T-helper 2 cell treated with Interferon-gamma antibody and Interleukin-4, amounts not matched to agents 5 μg/mL and 100 μg/mL, for 36 hours (primary cell): ENCODE measurements at regions not wholly inside any gene's neighbourhood (a gene's known extent, or its start where the extent isn't known, plus 50 kb on each side); places are given as distances from the start of the nearest gene placed in this dataset.

Experiments
- DNase-seq: peaks from one replicate; pipeline ENCODE4 v3.0.0; 2021; ENCODE audit warnings: low spot score
- H3K27ac Mint-ChIP-seq: one replicate; pipeline ENCODE4 v1.8.0; 2021; ENCODE audit warnings: mild to moderate bottlenecking, mixed read lengths
- H3K27me3 Mint-ChIP-seq: one replicate; pipeline ENCODE4 v1.8.0; 2021; ENCODE audit warnings: low read depth, mixed read lengths
- H3K36me3 Mint-ChIP-seq: one replicate; pipeline ENCODE4 v1.8.0; 2021; ENCODE audit warnings: low read depth, mixed read lengths
- H3K4me1 Mint-ChIP-seq: one replicate; pipeline ENCODE4 v1.8.0; 2021; ENCODE audit warnings: low read depth, mixed read lengths
- H3K4me3 Mint-ChIP-seq: one replicate; pipeline ENCODE4 v1.8.0; 2022; ENCODE audit warnings: mild to moderate bottlenecking, moderate library complexity, mixed read lengths
- H3K9me3 Mint-ChIP-seq: one replicate; pipeline ENCODE4 v1.8.0; 2021; ENCODE audit warnings: mixed read lengths

DNA sequence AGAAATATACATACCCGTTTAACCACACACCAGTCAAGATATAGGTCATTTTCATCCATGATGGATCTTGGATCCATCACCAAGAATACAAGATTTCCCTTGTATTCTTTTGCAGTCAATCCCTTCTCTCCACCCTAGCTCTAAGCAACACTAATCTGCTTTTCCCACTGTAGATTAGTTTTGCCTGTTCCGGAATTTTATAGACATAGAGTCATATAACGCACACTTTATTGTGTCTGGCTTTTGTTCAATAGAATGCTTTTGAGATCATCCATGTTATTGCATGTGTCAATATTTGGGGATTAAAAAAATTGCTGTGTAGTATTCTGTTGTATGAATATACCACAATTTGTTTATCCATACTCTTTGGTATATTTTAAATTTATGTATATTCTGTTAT, 235.6 kb upstream of the BCOR start:
- Mint-ChIP-seq H3K9me3 (no peaks in the 10 kb centered on the region), H3K27ac (no peak overlapping the region), H3K4me3 (no peak overlapping the region), H3K36me3 (no peaks in the 10 kb centered on the region), H3K27me3 (no peaks in the 10 kb centered on the region), H3K4me1 (peaks cover 5% of the 10 kb centered on the region)
- DNase-seq = no peak

DNA sequence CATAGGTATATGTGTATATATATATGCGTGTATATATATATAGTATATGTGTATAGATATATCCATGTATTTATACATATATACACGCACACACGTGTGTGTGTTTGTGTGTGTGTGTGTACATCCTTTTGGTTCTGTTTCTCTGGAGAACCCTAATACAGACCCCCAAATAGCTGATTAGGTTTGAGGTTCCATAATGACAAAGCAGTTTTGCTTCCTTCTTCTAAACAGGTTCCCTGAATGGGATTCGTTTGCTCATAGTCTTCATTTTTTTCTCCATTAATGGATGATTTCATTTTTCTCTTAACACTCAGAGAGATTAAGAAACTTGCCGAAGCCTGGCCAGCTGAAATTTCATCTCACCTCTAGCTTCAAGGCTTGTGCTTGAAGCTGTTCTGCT, 234.0 kb upstream of the BCOR start:
- Mint-ChIP-seq H3K4me3 (no peak overlapping the region), H3K9me3 (no peaks in the 10 kb centered on the region), H3K36me3 (no peaks in the 10 kb centered on the region), H3K27ac (no peak overlapping the region), H3K27me3 (no peaks in the 10 kb centered on the region), H3K4me1 (peaks cover 5% of the 10 kb centered on the region)
- no peak for DNase-seq

DNA sequence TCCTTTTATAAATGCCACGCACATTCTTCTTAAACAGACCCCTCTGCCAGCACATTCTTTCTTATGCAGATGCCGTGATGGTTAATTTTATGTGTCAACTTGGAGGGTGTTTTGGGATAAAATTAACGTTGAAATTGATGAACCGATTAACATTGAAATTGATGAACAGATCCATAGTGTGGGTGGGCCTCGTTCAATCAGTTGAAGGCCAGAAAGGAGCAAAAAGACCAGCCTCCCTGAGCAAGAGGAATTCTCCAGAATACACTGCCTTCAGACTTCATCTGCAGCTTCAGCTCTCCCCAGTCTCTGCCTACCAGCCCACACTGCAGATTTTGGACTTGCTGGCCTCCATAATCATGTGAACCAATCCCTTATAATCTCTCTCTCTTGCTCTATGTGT, 233.6 kb upstream of the BCOR start:
- Mint-ChIP-seq H3K9me3 (no peaks in the 10 kb centered on the region), H3K4me3 (no peak overlapping the region), H3K27me3 (no peaks in the 10 kb centered on the region), H3K36me3 (no peaks in the 10 kb centered on the region), H3K4me1 (peaks cover 5% of the 10 kb centered on the region), H3K27ac (no peak overlapping the region)
- no peak for DNase-seq

DNA sequence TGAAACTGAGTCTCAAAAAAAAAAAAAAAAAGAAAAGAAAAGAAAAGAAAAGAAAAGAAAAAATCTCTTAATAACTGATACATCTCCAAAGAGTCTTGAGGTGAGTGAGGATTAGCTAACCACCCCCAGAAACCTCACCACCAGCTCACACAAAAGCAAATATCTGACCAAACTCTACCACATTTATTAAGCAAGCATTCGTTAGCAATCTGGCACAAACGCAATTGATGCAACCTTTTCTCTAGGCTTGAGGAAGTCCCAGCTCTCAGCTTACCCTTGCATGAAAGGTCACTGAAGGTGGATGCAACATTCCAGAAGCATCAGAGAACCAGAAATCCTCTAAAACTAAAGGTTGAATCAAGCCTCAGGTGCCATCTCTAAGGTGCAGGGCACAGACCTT, 231.9 kb upstream of the BCOR start:
- no peaks in the 10 kb centered on the region for H3K27me3 Mint-ChIP-seq
- no peak for DNase-seq
- H3K9me3 Mint-ChIP-seq = no peaks in the 10 kb centered on the region
- H3K4me1 Mint-ChIP-seq = peaks cover 5% of the 10 kb centered on the region
- no peak overlapping the region for H3K4me3 Mint-ChIP-seq
- H3K27ac Mint-ChIP-seq = no peak overlapping the region
- H3K36me3 Mint-ChIP-seq = no peaks in the 10 kb centered on the region

- H3K27me3 Mint-ChIP-seq = no peaks in the 10 kb centered on the region
- H3K9me3 Mint-ChIP-seq = no peaks in the 10 kb centered on the region
- no peak overlapping the region for H3K4me3 Mint-ChIP-seq
- H3K27ac Mint-ChIP-seq = no peak overlapping the region
- H3K36me3 Mint-ChIP-seq = no peaks in the 10 kb centered on the region
- no peaks in the 10 kb centered on the region for H3K4me1 Mint-ChIP-seq
- DNase-seq = no peak
These were observed 229.3 kb upstream of the BCOR start for GRCh38 chrX:40327085-40327484.

GRCh38 chrX:40326186-40326965, 228.6 kb upstream of the BCOR start:
- Mint-ChIP-seq H3K36me3 (no peaks in the 10 kb centered on the region), H3K4me3 (no peak overlapping the region), H3K9me3 (peaks cover 1% of the 10 kb centered on the region), H3K4me1 (no peaks in the 10 kb centered on the region), H3K27me3 (no peaks in the 10 kb centered on the region), H3K27ac (no peak overlapping the region)
- DNase-seq = no peak

DNA sequence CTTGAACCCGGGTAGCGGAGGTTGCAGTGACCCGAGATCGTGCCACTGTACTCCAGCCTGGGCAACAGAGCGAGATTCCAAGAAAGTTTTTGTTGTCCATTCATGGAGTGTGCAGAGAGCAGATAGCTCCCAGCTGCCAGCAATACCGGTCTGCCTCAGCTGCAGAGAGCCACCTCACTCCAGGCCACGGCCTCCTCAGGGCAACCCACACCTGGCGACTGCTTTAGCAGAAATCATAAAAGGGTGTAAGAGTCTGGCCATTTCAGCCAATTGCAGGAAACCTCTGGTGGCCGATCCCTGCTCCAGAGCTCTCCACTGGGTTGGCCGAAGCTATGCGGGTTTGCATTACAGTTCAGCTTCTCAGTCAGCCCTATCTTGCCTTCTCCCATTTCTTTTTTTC, 227.4 kb upstream of the BCOR start:
- no peak overlapping the region for H3K27ac Mint-ChIP-seq
- no peaks in the 10 kb centered on the region for H3K36me3 Mint-ChIP-seq
- no peak for DNase-seq
- H3K4me1 Mint-ChIP-seq = no peaks in the 10 kb centered on the region
- H3K27me3 Mint-ChIP-seq = peaks cover 7% of the 10 kb centered on the region
- H3K9me3 Mint-ChIP-seq = peaks cover 12% of the 10 kb centered on the region
- H3K4me3 Mint-ChIP-seq = no peak overlapping the region

DNA sequence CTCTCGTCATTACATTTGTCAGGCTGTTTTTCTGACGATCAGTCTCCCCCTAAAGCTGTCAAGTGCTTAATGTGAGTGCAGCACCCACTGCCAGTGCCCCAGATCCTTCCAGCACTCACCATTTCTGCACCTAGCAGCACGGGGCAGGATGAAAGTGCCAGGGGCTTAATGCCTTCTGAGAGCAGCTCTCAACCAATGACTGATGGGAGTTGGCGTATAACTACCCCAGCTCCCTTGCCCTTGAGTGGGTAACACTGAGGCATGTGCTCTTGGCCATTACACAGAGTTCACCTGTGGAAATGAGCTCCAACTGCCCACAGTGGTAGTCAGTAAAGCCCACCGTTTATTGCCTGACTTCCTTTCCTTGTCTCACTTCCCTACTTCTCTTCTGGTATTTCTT, 226.2 kb upstream of the BCOR start:
- no peak for DNase-seq
- Mint-ChIP-seq H3K27ac (no peak overlapping the region), H3K27me3 (peaks cover 7% of the 10 kb centered on the region), H3K9me3 (peaks cover 12% of the 10 kb centered on the region), H3K36me3 (no peaks in the 10 kb centered on the region), H3K4me3 (no peak overlapping the region), H3K4me1 (no peaks in the 10 kb centered on the region)

DNA sequence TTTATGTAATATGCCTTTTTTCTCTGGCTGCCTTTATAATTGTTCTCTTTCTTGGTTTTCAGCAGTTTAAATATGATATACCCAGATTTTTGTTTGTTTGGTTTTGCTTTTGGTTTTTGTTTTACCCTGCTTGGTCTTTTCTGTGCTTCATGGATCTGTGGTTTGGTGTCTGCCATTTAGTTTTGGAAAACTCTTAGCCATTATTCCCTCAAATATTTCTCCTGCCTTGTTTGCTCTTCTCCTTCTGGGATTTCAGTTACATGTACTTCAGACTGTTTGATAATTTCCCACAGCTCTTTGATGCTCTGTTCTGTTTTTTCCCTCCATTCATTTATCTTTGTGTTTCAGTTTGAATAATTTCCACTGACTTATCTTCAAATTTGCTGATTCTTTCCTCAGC, 223.1 kb upstream of the BCOR start:
- no peaks in the 10 kb centered on the region for H3K4me1 Mint-ChIP-seq
- DNase-seq = no peak
- H3K9me3 Mint-ChIP-seq = peaks cover 21% of the 10 kb centered on the region
- H3K27ac Mint-ChIP-seq = no peak overlapping the region
- peaks cover 7% of the 10 kb centered on the region for H3K27me3 Mint-ChIP-seq
- no peaks in the 10 kb centered on the region for H3K36me3 Mint-ChIP-seq
- no peak overlapping the region for H3K4me3 Mint-ChIP-seq

DNA sequence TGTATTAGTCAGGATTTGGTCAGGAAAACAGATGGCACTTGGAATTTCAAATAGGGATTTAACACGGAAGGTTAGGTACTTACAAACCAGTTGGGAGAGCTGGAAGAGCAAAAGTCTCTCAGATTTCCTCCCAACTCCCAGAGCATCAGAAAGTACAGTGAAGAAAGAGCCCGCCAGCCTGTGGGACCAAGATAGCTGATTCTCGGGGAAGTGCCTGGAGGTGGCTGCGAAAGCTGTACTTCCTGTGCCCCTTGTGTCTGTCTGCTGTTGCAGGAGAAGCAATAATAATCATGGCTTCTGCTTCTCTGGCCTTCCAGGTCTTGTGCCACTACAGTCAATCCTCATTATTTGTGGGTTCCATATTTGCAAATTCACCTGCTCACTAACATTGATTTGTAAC, 221.0 kb upstream of the BCOR start:
- peaks cover 7% of the 10 kb centered on the region for H3K27me3 Mint-ChIP-seq
- no peak overlapping the region for H3K27ac Mint-ChIP-seq
- no peaks in the 10 kb centered on the region for H3K36me3 Mint-ChIP-seq
- no peak overlapping the region for H3K4me3 Mint-ChIP-seq
- peaks cover 24% of the 10 kb centered on the region for H3K9me3 Mint-ChIP-seq
- H3K4me1 Mint-ChIP-seq = no peaks in the 10 kb centered on the region
- no peak for DNase-seq

DNA sequence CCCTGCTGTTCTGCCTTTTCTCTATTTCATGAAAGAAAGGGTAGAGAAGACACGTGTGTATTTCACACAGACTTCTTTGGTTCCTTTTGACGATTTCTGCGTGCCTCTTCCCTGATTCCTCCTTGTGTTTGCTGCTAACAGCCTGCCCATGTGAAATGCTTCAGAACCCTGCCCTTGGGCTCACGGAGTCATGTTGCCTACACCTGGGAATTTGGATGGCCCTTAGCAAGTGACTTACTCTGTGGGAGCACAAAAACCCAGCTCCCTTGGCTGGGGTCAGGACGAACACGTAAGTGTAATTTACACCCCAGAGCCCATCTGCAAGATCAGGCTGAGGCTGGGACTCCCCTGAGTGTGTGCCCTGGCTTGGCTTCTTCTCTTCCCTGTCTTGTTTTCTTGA, 220.3 kb upstream of the BCOR start:
- no peaks in the 10 kb centered on the region for H3K36me3 Mint-ChIP-seq
- peaks cover 24% of the 10 kb centered on the region for H3K9me3 Mint-ChIP-seq
- H3K27me3 Mint-ChIP-seq = peaks cover 7% of the 10 kb centered on the region
- no peak overlapping the region for H3K27ac Mint-ChIP-seq
- no peak overlapping the region for H3K4me3 Mint-ChIP-seq
- H3K4me1 Mint-ChIP-seq = no peaks in the 10 kb centered on the region
- no peak for DNase-seq

DNA sequence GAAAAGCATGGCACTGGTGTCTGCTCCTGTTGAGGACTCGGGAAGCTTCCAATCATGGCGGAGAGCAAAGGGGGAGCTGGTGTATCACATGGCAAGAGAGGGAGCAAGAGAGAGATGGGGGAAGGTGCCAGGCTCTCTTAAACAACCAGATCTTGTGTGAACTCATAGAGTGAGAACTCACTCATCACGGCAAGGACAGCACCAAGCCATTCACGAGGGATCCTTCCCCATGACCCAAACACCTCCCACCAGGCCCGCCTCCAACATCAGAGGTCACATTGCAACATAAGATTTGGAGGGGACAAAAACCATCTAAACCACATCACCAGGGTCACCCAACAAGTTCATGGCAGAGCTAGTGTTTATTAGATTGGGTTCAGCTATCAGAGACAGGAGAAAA, 218.7 kb upstream of the BCOR start:
- Mint-ChIP-seq H3K27me3 (peaks cover 7% of the 10 kb centered on the region), H3K9me3 (peaks cover 24% of the 10 kb centered on the region)

GRCh38 chrX:40314070-40314469, 216.3 kb upstream of the BCOR start:
- Mint-ChIP-seq H3K4me3 (no peak overlapping the region), H3K4me1 (no peaks in the 10 kb centered on the region), H3K27ac (no peak overlapping the region), H3K36me3 (no peaks in the 10 kb centered on the region), H3K27me3 (no peaks in the 10 kb centered on the region), H3K9me3 (peaks cover 13% of the 10 kb centered on the region)
- no peak for DNase-seq

More for the DNA sequence above, 218.7 kb upstream of the BCOR start:
- H3K27ac Mint-ChIP-seq = no peak overlapping the region
- no peaks in the 10 kb centered on the region for H3K4me1 Mint-ChIP-seq
- no peak for DNase-seq
- H3K4me3 Mint-ChIP-seq = no peak overlapping the region
- no peaks in the 10 kb centered on the region for H3K36me3 Mint-ChIP-seq

GRCh38 chrX:40313269-40313668, 215.5 kb upstream of the BCOR start:
- no peaks in the 10 kb centered on the region for H3K36me3 Mint-ChIP-seq
- H3K4me3 Mint-ChIP-seq = no peak overlapping the region
- peaks cover 13% of the 10 kb centered on the region for H3K9me3 Mint-ChIP-seq

GRCh38 chrX:40310447-40310846, 212.7 kb upstream of the BCOR start:
- Mint-ChIP-seq H3K4me1 (no peaks in the 10 kb centered on the region), H3K27me3 (peaks cover 4% of the 10 kb centered on the region), H3K4me3 (no peak overlapping the region), H3K9me3 (peaks cover under 1% of the 10 kb centered on the region), H3K27ac (no peak overlapping the region), H3K36me3 (no peaks in the 10 kb centered on the region)
- no peak for DNase-seq

More at GRCh38 chrX:40313269-40313668, 215.5 kb upstream of the BCOR start:
- no peak overlapping the region for H3K27ac Mint-ChIP-seq
- no peak for DNase-seq
- peaks cover under 1% of the 10 kb centered on the region for H3K27me3 Mint-ChIP-seq
- H3K4me1 Mint-ChIP-seq = no peaks in the 10 kb centered on the region
